Tibial nerve (tissue), 4 donors: ENCODE measurements at regions not wholly inside any gene's neighbourhood (a gene's known extent, or its start where the extent isn't known, plus 50 kb on each side); places are given as distances from the start of the nearest gene placed in this dataset.

Experiments
- DNase-seq, 2 donors: peaks; one replicate each; pipeline ENCODE4 v3.0.0-alpha.2; 2019; ENCODE audit warnings: low spot score in 2 of 2
- H3K27ac ChIP-seq, 4 donors: fragments of 200-600 bp; sonication (generic) in 3 of 4; one replicate each; pipeline ENCODE4 v1.5.1; 2017 to 2019; ENCODE audit warnings: mild to moderate bottlenecking in 1 of 4
- H3K27me3 ChIP-seq, 2 donors: fragments of 200-600 bp; sonication (generic) in 1 of 2; one replicate each; pipeline versions ENCODE4 v1.5.1 to v1.6.0; 2017 to 2019
- H3K36me3 ChIP-seq, 3 donors: fragments of 200-600 bp; sonication (generic); one replicate each; pipeline ENCODE4 v1.5.1; 2018 to 2019
- H3K4me1 ChIP-seq, 4 donors: fragments of 200-600 bp; sonication (generic) in 3 of 4; one replicate each; pipeline ENCODE4 v1.5.1; 2017 to 2019
- H3K4me3 ChIP-seq, 4 donors: fragments of 200-600 bp; sonication (generic) in 3 of 4; one replicate each; pipeline ENCODE4 v1.5.1; 2017 to 2019; ENCODE audit warnings: mild to moderate bottlenecking in 1 of 4, moderate library complexity in 1 of 4
- H3K9me3 ChIP-seq, 4 donors: fragments of 200-600 bp; sonication (generic) in 3 of 4; one replicate each; pipeline ENCODE4 v1.5.1; 2017 to 2019
- CTCF ChIP-seq, 5 experiments: fragments of 200-600 bp in 3 of 5; fragments of 450-650 bp in 2 of 5; sonication (generic) in 3 of 5; IDR thresholded peaks; one replicate each; pipeline ENCODE4 v1.5.1; 2016 to 2019; ENCODE audit warnings: antibody characterized with exemption in 5 of 5, mild to moderate bottlenecking in 3 of 5, moderate library complexity in 2 of 5
- EP300 ChIP-seq, 2 donors: sonication (generic); formaldehyde crosslinking; IDR thresholded peaks; one replicate each; pipeline ENCODE4 v1.6.1; 2017; ENCODE audit warnings: antibody characterized with exemption in 2 of 2, mild to moderate bottlenecking in 1 of 2
- POLR2A ChIP-seq, 2 donors: fragments of 450-650 bp; IDR thresholded peaks; one replicate each; pipeline ENCODE4 v1.6.1; 2017; ENCODE audit warnings: antibody characterized with exemption in 2 of 2, mild to moderate bottlenecking in 2 of 2, moderate library complexity in 2 of 2
- WGBS, 2 donors: methylation state at CpG; one replicate each; pipeline ENCODE4 v1.1.5; 2018; 5-methylcytosine and 5-hydroxymethylcytosine counted together

GRCh38 chr16:26475596-26475995 lies 591.1 kb upstream of the C16orf82 start:
- Histone ChIP-seq H3K27ac (no peak overlapping the region), H3K9me3 (peaks cover 0 to 27% (median 2%) of the 10 kb centered on the region in 4 donors), H3K27me3 (no peaks in the 10 kb centered on the region), H3K4me1 (no peaks in the 10 kb centered on the region), H3K4me3 (no peak overlapping the region), H3K36me3 (no peaks in the 10 kb centered on the region)
- 43 to 48% methylated on average over 2 of the region's 2 CpGs for WGBS, 2 donors
- no peak for DNase-seq
- TF ChIP-seq CTCF (IDR thresholded peaks at IDR 0.05) (no peak), POLR2A (IDR thresholded peaks at IDR 0.05) (no peak)

GRCh38 chr16:26491101-26491670 lies 575.5 kb upstream of the C16orf82 start:
- no peaks in the 10 kb centered on the region for H3K27me3 ChIP-seq
- TF ChIP-seq EP300 (IDR thresholded peaks at IDR 0.05), result no peak
- no peak for TF ChIP-seq CTCF (IDR thresholded peaks at IDR 0.05)
- no peak for TF ChIP-seq POLR2A (IDR thresholded peaks at IDR 0.05)
- no peaks in the 10 kb centered on the region for H3K36me3 ChIP-seq
- WGBS, 2 donors, result 63 to 70% methylated on average over 6 of the region's 6 CpGs
- H3K9me3 ChIP-seq, result no peaks in the 10 kb centered on the region
- H3K4me1 ChIP-seq, result no peaks in the 10 kb centered on the region
- no peak overlapping the region for H3K27ac ChIP-seq
- no peak for DNase-seq
- no peak overlapping the region for H3K4me3 ChIP-seq

GRCh38 chr16:26491962-26492361 lies 574.8 kb upstream of the C16orf82 start:
- H3K27ac ChIP-seq, result no peak overlapping the region
- H3K4me3 ChIP-seq, result no peak overlapping the region
- no peaks in the 10 kb centered on the region for H3K36me3 ChIP-seq
- no peaks in the 10 kb centered on the region for H3K9me3 ChIP-seq
- DNase-seq, result no peak
- TF ChIP-seq CTCF (IDR thresholded peaks at IDR 0.05), result no peak
- no peak for TF ChIP-seq EP300 (IDR thresholded peaks at IDR 0.05)
- TF ChIP-seq POLR2A (IDR thresholded peaks at IDR 0.05), result no peak
- 79 to 89% methylated on average over 6 of the region's 6 CpGs for WGBS, 2 donors
- no peaks in the 10 kb centered on the region for H3K4me1 ChIP-seq
- H3K27me3 ChIP-seq, result no peaks in the 10 kb centered on the region

GRCh38 chr16:26493751-26494150 lies 573.0 kb upstream of the C16orf82 start:
- Histone ChIP-seq H3K9me3 (no peaks in the 10 kb centered on the region), H3K4me1 (no peaks in the 10 kb centered on the region), H3K27ac (no peak overlapping the region), H3K36me3 (no peaks in the 10 kb centered on the region), H3K4me3 (no peak overlapping the region), H3K27me3 (no peaks in the 10 kb centered on the region)
- TF ChIP-seq EP300 (IDR thresholded peaks at IDR 0.05), result no peak
- TF ChIP-seq POLR2A (IDR thresholded peaks at IDR 0.05), result no peak
- TF ChIP-seq CTCF (IDR thresholded peaks at IDR 0.05), result no peak
- WGBS, 2 donors, result 9 to 18% methylated on average over 1 of the region's 1 CpG
- no peak for DNase-seq

GRCh38 chr16:26497896-26498295 lies 568.8 kb upstream of the C16orf82 start:
- 65 to 68% methylated on average over 3 of the region's 3 CpGs for WGBS, 2 donors
- no peaks in the 10 kb centered on the region for H3K4me1 ChIP-seq

More at GRCh38 chr16:26497896-26498295, 568.8 kb upstream of the C16orf82 start:
- no peaks in the 10 kb centered on the region for H3K36me3 ChIP-seq
- no peaks in the 10 kb centered on the region for H3K27me3 ChIP-seq
- H3K9me3 ChIP-seq, result no peaks in the 10 kb centered on the region
- no peak overlapping the region for H3K27ac ChIP-seq
- DNase-seq, result no peak
- TF ChIP-seq CTCF (IDR thresholded peaks at IDR 0.05) (no peak), EP300 (IDR thresholded peaks at IDR 0.05) (no peak), POLR2A (IDR thresholded peaks at IDR 0.05) (no peak)
- H3K4me3 ChIP-seq, result no peak overlapping the region
